ENCODE measurements at regions not wholly inside any gene's neighbourhood (a gene's known extent, or its start where the extent isn't known, plus 50 kb on each side); places are given as distances from the start of the nearest gene placed in this dataset.
A peak's percentile ranks its signal among the peaks of the same experiment; 100 is the strongest.

- no peak for DNase-seq
Observed at GRCh38 chr1:9419369-9420041, 119.8 kb upstream of the SLC25A33 start.

GRCh38 chr1:9420835-9421532 is 118.3 kb upstream of the SLC25A33 start:
- no peak for DNase-seq

GRCh38 chr1:9421533-9421873 is 117.8 kb upstream of the SLC25A33 start:
- DNase-seq, result no peak

GRCh38 chr1:9422321-9422720 is 116.9 kb upstream of the SLC25A33 start:
- DNase-seq, result no peak

- no peak for DNase-seq
Observed at GRCh38 chr1:9422911-9423505, 116.3 kb upstream of the SLC25A33 start.

- DNase-seq, result no peak
Observed at GRCh38 chr1:9424261-9424660, 115.0 kb upstream of the SLC25A33 start.

- no peak for DNase-seq
Observed at GRCh38 chr1:9425859-9426258, 113.4 kb upstream of the SLC25A33 start.

- no peak for DNase-seq
Observed at GRCh38 chr1:9426291-9426711, 113.0 kb upstream of the SLC25A33 start.

GRCh38 chr1:9427388-9427787 is 111.9 kb upstream of the SLC25A33 start:
- no peak for DNase-seq

GRCh38 chr1:9428601-9429341 is 110.5 kb upstream of the SLC25A33 start:
- peak; percentile 93 for DNase-seq

GRCh38 chr1:9429342-9429711 is 109.9 kb upstream of the SLC25A33 start:
- DNase-seq, result no peak

GRCh38 chr1:9434247-9435152 is 104.8 kb upstream of the SLC25A33 start:
- no peak for DNase-seq

GRCh38 chr1:9435153-9435636 is 104.1 kb upstream of the SLC25A33 start:
- no peak for DNase-seq

- no peak for DNase-seq
Observed at GRCh38 chr1:9435854-9436640, 103.2 kb upstream of the SLC25A33 start.

GRCh38 chr1:9437961-9438430 is 101.3 kb upstream of the SLC25A33 start:
- DNase-seq, result no peak

- no peak for DNase-seq
Observed at GRCh38 chr1:9438431-9439073, 100.7 kb upstream of the SLC25A33 start.

GRCh38 chr1:9439074-9439761 is 100.0 kb upstream of the SLC25A33 start:
- no peak for DNase-seq

- no peak for DNase-seq
Observed at GRCh38 chr1:9440261-9440660, 99.0 kb upstream of the SLC25A33 start.

- no peak for DNase-seq
Observed at GRCh38 chr1:9440763-9441194, 98.5 kb upstream of the SLC25A33 start.

Measured in right kidney (tissue), 1 donor.